ENCODE measurements at regions not wholly inside any gene's neighbourhood (a gene's known extent, or its start where the extent isn't known, plus 50 kb on each side); places are given as distances from the start of the nearest gene placed in this dataset.

DNA sequence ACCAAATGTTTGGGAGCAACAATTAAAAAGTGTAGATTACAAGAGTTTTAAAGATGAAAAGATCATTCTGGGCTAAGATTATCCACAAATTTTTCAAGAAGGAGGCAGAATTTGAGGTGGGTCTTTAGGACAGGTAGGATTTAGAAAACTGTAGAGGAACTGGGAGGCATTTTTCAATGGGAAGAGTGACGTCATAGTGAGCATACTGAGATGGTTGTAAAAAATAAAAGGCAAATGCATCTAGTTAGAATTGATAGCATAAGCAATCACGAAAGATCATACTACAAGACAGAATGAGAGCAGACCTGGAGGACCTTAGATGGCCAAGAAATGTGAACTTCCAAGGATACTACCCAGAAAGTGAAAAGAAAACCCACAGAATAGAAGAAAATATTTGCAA, 131.6 kb upstream of the G2E3 start:
- TF ChIP-seq, protein P1, sequence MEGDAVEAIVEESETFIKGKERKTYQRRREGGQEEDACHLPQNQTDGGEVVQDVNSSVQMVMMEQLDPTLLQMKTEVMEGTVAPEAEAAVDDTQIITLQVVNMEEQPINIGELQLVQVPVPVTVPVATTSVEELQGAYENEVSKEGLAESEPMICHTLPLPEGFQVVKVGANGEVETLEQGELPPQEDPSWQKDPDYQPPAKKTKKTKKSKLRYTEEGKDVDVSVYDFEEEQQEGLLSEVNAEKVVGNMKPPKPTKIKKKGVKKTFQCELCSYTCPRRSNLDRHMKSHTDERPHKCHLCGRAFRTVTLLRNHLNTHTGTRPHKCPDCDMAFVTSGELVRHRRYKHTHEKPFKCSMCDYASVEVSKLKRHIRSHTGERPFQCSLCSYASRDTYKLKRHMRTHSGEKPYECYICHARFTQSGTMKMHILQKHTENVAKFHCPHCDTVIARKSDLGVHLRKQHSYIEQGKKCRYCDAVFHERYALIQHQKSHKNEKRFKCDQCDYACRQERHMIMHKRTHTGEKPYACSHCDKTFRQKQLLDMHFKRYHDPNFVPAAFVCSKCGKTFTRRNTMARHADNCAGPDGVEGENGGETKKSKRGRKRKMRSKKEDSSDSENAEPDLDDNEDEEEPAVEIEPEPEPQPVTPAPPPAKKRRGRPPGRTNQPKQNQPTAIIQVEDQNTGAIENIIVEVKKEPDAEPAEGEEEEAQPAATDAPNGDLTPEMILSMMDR (conservative IDR thresholded peaks at IDR 0.05; ENCODE audit: low read depth, low read length), result no peak
- TF ChIP-seq EZH2 (IDR thresholded peaks at IDR 0.05; ENCODE audit: low read length, unreplicated experiment), result no peak
- TF ChIP-seq EZH2phosphoT487 (IDR thresholded peaks at IDR 0.05; ENCODE audit: borderline replicate concordance, low read length), result no peak
